ENCODE measurements at regions not wholly inside any gene's neighbourhood (a gene's known extent, or its start where the extent isn't known, plus 50 kb on each side); places are given as distances from the start of the nearest gene placed in this dataset.

DNA sequence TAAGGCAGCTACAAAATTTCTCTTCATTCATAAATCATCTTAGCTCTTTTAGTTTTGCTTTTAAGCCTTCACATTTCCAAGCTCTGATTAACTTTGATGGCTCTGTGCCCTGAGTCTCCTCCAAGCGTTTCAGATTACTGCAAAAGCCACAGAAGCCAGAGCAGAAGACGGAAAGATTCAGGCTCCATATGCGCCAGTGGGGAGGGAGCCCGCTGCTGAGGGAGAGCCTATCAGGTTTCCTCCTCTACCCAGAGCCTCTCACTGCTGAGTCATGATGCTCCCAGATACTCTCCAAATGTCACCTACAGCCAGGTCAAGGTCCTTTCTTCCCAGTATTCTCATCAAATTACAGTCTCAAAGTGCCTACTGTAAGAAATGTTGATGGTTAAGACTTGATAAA is 193.6 kb downstream of the RAP2A start:
- no peak overlapping the region for H3K4me3 ChIP-seq (replicated peaks in 1 of 3; ENCODE audit: insufficient read depth in 1 of 3, low read depth in 2 of 3, low read length in 3 of 3)
- no peak overlapping the region for H3K27ac ChIP-seq (ENCODE audit: extremely low read length, insufficient read depth, low read length)
- ChIA-PET CTCF (ENCODE audit: low intra/inter-chr PET ratio, low total read pairs) (no interaction called here), POLR2A (no interaction called here)
- intact Hi-C loops (cut with micrococcal nuclease; ENCODE audit: unreplicated experiment), result loop anchor here (5.0 kb wide), 1 partner anchor 50 kb away; no protein-coding TSS in a partner anchor
- H3K79me2 ChIP-seq (ENCODE audit: insufficient read depth, low read length), result no peaks in the 10 kb centered on the region
- WGBS (ENCODE audit: low lambda C conversion rate), result 2% methylated on average over 4 of the region's 4 CpGs
- H4K20me1 ChIP-seq (ENCODE audit: insufficient read depth, low read length), result no peaks in the 10 kb centered on the region
- no peaks in the 10 kb centered on the region for H3K4me1 ChIP-seq (ENCODE audit: insufficient read depth, low read length)
- H3K36me3 ChIP-seq (replicated peaks in 1 of 2; ENCODE audit: control insufficient read depth in 1 of 2, insufficient read depth in 2 of 2, low read length in 2 of 2), result no peaks in the 10 kb centered on the region
- ATAC-seq (peak; percentile 95), FAIRE-seq (peak; percentile 12), DNase-seq (ENCODE audit: low spot score) (peak; percentile 50)
- H2AFZ ChIP-seq (ENCODE audit: low read length), result no peak overlapping the region
- no peak overlapping the region for H3K4me2 ChIP-seq (ENCODE audit: low read depth, low read length)
- H3K9me3 ChIP-seq (ENCODE audit: low read length), result peaks cover 9% of the 10 kb centered on the region; the same call in 1 of the 2 replicates
- peaks cover 0 to 1% of the 10 kb centered on the region in 2 experiments; a peak in 2 of 5 replicates for H3K27me3 ChIP-seq (ENCODE audit: control insufficient read depth in 1 of 2, insufficient read depth in 2 of 2, low read length in 2 of 2)
- no TSS peak for BruUV-seq (replicated peaks)
- no peak overlapping the region for H3K9ac ChIP-seq (ENCODE audit: insufficient read depth, low read depth, low read length)
- in situ Hi-C loops (cut with HindIII; ENCODE audit: extremely low pct_ligation_motif_present, low pct_unique_long_range_greater_than_20kb), result no loop called here
- peak; percentile 73; the same call in 1 of the 2 replicates for TF ChIP-seq SIX1 (CRISPR knock-in tag; IDR thresholded peaks at IDR 0.05; ENCODE audit: borderline replicate concordance)
- peak in 1 of 2 experiments; percentile 50; a peak in 1 of 4 replicates for TF ChIP-seq NR2F1 (CRISPR knock-in tag; IDR thresholded peaks at IDR 0.05)
- TF ChIP-seq, protein P1, sequence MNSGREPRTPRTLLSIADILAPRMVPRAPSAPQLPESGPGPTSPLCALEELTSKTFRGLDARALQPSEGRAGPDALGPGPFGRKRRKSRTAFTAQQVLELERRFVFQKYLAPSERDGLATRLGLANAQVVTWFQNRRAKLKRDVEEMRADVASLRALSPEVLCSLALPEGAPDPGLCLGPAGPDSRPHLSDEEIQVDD (CRISPR knock-in tag; IDR thresholded peaks at IDR 0.05; ENCODE audit: borderline replicate concordance), result no peak
- no peak for TF ChIP-seq ZNF672 (CRISPR knock-in tag; IDR thresholded peaks at IDR 0.05)
- peak; percentile 89; the same call in 1 of the 2 replicates for TF ChIP-seq NFE2 (CRISPR knock-in tag; IDR thresholded peaks at IDR 0.05)
- peak; percentile 44 to 59 for TF ChIP-seq MAFK (conservative IDR thresholded peaks at IDR 0.05 in 1 of 2, IDR thresholded peaks at IDR 0.05 in 1 of 2; ENCODE audit: low read length in 2 of 2)
- no peak for TF ChIP-seq ZNF674 (CRISPR knock-in tag; IDR thresholded peaks at IDR 0.05; ENCODE audit: low read depth)
- no peak for TF ChIP-seq ATF7 (IDR thresholded peaks at IDR 0.05)
- no peak for TF ChIP-seq ATF7 (CRISPR knock-in tag; IDR thresholded peaks at IDR 0.05)
- no peak for TF ChIP-seq ELF4 (CRISPR knock-in tag; IDR thresholded peaks at IDR 0.05; ENCODE audit: borderline replicate concordance)
- TF ChIP-seq RNF2 (conservative IDR thresholded peaks at IDR 0.05; ENCODE audit: low read depth), result no peak
- TF ChIP-seq RXRB (CRISPR knock-in tag; IDR thresholded peaks at IDR 0.05; ENCODE audit: borderline replicate concordance), result peak; percentile 48; the same call in 1 of the 2 replicates
- TF ChIP-seq ZNF256 (CRISPR knock-in tag; conservative IDR thresholded peaks at IDR 0.05), result no peak
- no peak for TF ChIP-seq STAT6 (CRISPR knock-in tag; IDR thresholded peaks at IDR 0.05; ENCODE audit: borderline replicate concordance)
- 0 out of 2 replicates have a peak, but pooled peaks have one; percentile 17 for TF ChIP-seq SAP130 (CRISPR knock-in tag; IDR thresholded peaks at IDR 0.05; ENCODE audit: low read depth)
- peak; percentile 75 for TF ChIP-seq FOSL2 (CRISPR knock-in tag; IDR thresholded peaks at IDR 0.05)
- peak; percentile 41; the same call in 1 of the 2 replicates for TF ChIP-seq RARA (CRISPR knock-in tag; IDR thresholded peaks at IDR 0.05)
- no peak for TF ChIP-seq SMAD9 (CRISPR knock-in tag; IDR thresholded peaks at IDR 0.05)
- TF ChIP-seq RARG (CRISPR knock-in tag; IDR thresholded peaks at IDR 0.05; ENCODE audit: low read depth), result no peak
- TF ChIP-seq YEATS2 (CRISPR knock-in tag; IDR thresholded peaks at IDR 0.05; ENCODE audit: borderline replicate concordance), result no peak
- TF ChIP-seq MAFF (IDR thresholded peaks at IDR 0.05; ENCODE audit: low read depth, low read length), result peak; percentile 38; the same call in 1 of the 2 replicates
- peak; percentile 91 for TF ChIP-seq NFE2L2 (IDR thresholded peaks at IDR 0.05; ENCODE audit: low read length)
- no peak for TF ChIP-seq ZMAT3 (CRISPR knock-in tag; conservative IDR thresholded peaks at IDR 0.05)
- TF ChIP-seq ISX (CRISPR knock-in tag; conservative IDR thresholded peaks at IDR 0.05), result no peak
- TF ChIP-seq ZNF264 (CRISPR knock-in tag; IDR thresholded peaks at IDR 0.05), result no peak
- TF ChIP-seq ZNF556 (CRISPR knock-in tag; IDR thresholded peaks at IDR 0.05; ENCODE audit: borderline replicate concordance), result no peak
- no peak for TF ChIP-seq ZSCAN22 (CRISPR knock-in tag; IDR thresholded peaks at IDR 0.05)
